Type B pancreatic cell (in vitro differentiated cells): ENCODE measurements at regions not wholly inside any gene's neighbourhood (a gene's known extent, or its start where the extent isn't known, plus 50 kb on each side); places are given as distances from the start of the nearest gene placed in this dataset.

Experiments
- DNase-seq: peaks from one replicate; pipeline ENCODE4 v3.0.0; 2021; ENCODE audit warnings: mixed read lengths; ENCODE audit not compliant: unreplicated experiment; ENCODE audit errors: extremely low spot score
- H3K27ac Mint-ChIP-seq: 2 replicates; pipeline ENCODE4 v1.8.0; 2021; ENCODE audit warnings: mild to moderate bottlenecking, mixed read lengths
- H3K27me3 Mint-ChIP-seq: 2 replicates; pipeline ENCODE4 v1.8.0; 2021; ENCODE audit warnings: mixed read lengths
- H3K36me3 Mint-ChIP-seq: 2 replicates; pipeline ENCODE4 v1.8.0; 2021; ENCODE audit warnings: mixed read lengths
- H3K4me1 Mint-ChIP-seq: one replicate; pipeline ENCODE4 v1.8.0; 2021; ENCODE audit warnings: mixed read lengths; ENCODE audit not compliant: unreplicated experiment
- H3K4me3 Mint-ChIP-seq: 2 replicates; pipeline ENCODE4 v1.8.0; 2021; ENCODE audit warnings: mild to moderate bottlenecking, mixed read lengths
- H3K9me3 Mint-ChIP-seq: 2 replicates; pipeline ENCODE4 v1.8.0; 2021; ENCODE audit warnings: mixed read lengths
- CTCF ChIP-seq: fragments of 200-600 bp; sonication (generic); conservative IDR thresholded peaks from 2 replicates; pipeline ENCODE4 v1.5.0; 2021; ENCODE audit warnings: antibody characterized with exemption, mild to moderate bottlenecking

GRCh38 chr22:23401910-23402274 is 178.2 kb downstream of the IGLL1 start:
- H3K36me3 Mint-ChIP-seq: no peaks in the 10 kb centered on the region
- no peaks in the 10 kb centered on the region for H3K9me3 Mint-ChIP-seq
- H3K4me1 Mint-ChIP-seq: peaks cover 4% of the 10 kb centered on the region
- H3K4me3 Mint-ChIP-seq: peak overlapping the region; percentile 77
- no peaks in the 10 kb centered on the region for H3K27me3 Mint-ChIP-seq
- peak; percentile 71 for DNase-seq
- H3K27ac Mint-ChIP-seq: no peak overlapping the region
- TF ChIP-seq CTCF: no peak

- H3K27me3 Mint-ChIP-seq: no peaks in the 10 kb centered on the region
- H3K4me1 Mint-ChIP-seq: peaks cover 4% of the 10 kb centered on the region
- no peaks in the 10 kb centered on the region for H3K9me3 Mint-ChIP-seq
- H3K27ac Mint-ChIP-seq: no peak overlapping the region
- H3K4me3 Mint-ChIP-seq: peak overlapping the region; percentile 74
- DNase-seq: peak; percentile 69
- TF ChIP-seq CTCF: no peak
- H3K36me3 Mint-ChIP-seq: no peaks in the 10 kb centered on the region
Measured at GRCh38 chr22:23401111-23401909, 178.8 kb downstream of the IGLL1 start.

GRCh38 chr22:23400286-23400981 is 179.7 kb downstream of the IGLL1 start:
- no peaks in the 10 kb centered on the region for H3K27me3 Mint-ChIP-seq
- no peak for TF ChIP-seq CTCF
- no peaks in the 10 kb centered on the region for H3K36me3 Mint-ChIP-seq
- H3K4me3 Mint-ChIP-seq: peak overlapping the region; percentile 74
- H3K9me3 Mint-ChIP-seq: no peaks in the 10 kb centered on the region
- DNase-seq: no peak
- H3K27ac Mint-ChIP-seq: no peak overlapping the region
- H3K4me1 Mint-ChIP-seq: no peaks in the 10 kb centered on the region

- Mint-ChIP-seq H3K4me1 (no peaks in the 10 kb centered on the region), H3K9me3 (no peaks in the 10 kb centered on the region), H3K27ac (no peak overlapping the region), H3K36me3 (no peaks in the 10 kb centered on the region), H3K4me3 (peak overlapping the region; percentile 74), H3K27me3 (no peaks in the 10 kb centered on the region)
- TF ChIP-seq CTCF: no peak
- DNase-seq: peak; percentile 70
Measured at GRCh38 chr22:23399367-23400285, 180.5 kb downstream of the IGLL1 start.

GRCh38 chr22:23398701-23399366 is 181.3 kb downstream of the IGLL1 start:
- Mint-ChIP-seq H3K4me3 (no peak overlapping the region), H3K36me3 (no peaks in the 10 kb centered on the region), H3K4me1 (no peaks in the 10 kb centered on the region), H3K27me3 (no peaks in the 10 kb centered on the region), H3K27ac (no peak overlapping the region), H3K9me3 (no peaks in the 10 kb centered on the region)
- TF ChIP-seq CTCF: no peak
- no peak for DNase-seq
